ENCODE measurements at regions not wholly inside any gene's neighbourhood (a gene's known extent, or its start where the extent isn't known, plus 50 kb on each side); places are given as distances from the start of the nearest gene placed in this dataset.

- no peak for TF ChIP-seq POLR2AphosphoS5 (IDR thresholded peaks at IDR 0.05)
- TF ChIP-seq POLR2A (IDR thresholded peaks at IDR 0.05), result no peak
- TF ChIP-seq, protein P1, sequence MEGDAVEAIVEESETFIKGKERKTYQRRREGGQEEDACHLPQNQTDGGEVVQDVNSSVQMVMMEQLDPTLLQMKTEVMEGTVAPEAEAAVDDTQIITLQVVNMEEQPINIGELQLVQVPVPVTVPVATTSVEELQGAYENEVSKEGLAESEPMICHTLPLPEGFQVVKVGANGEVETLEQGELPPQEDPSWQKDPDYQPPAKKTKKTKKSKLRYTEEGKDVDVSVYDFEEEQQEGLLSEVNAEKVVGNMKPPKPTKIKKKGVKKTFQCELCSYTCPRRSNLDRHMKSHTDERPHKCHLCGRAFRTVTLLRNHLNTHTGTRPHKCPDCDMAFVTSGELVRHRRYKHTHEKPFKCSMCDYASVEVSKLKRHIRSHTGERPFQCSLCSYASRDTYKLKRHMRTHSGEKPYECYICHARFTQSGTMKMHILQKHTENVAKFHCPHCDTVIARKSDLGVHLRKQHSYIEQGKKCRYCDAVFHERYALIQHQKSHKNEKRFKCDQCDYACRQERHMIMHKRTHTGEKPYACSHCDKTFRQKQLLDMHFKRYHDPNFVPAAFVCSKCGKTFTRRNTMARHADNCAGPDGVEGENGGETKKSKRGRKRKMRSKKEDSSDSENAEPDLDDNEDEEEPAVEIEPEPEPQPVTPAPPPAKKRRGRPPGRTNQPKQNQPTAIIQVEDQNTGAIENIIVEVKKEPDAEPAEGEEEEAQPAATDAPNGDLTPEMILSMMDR (IDR thresholded peaks at IDR 0.05 in 8 of 11, conservative IDR thresholded peaks at IDR 0.05 in 3 of 11), result no peak
Measured at GRCh38 chrX:17917945-17918577, 57.0 kb upstream of the RAI2 start.
